ENCODE measurements at regions not wholly inside any gene's neighbourhood (a gene's known extent, or its start where the extent isn't known, plus 50 kb on each side); places are given as distances from the start of the nearest gene placed in this dataset.

- Mint-ChIP-seq H3K4me1 (ENCODE audit: low read depth) (no peaks in the 10 kb centered on the region), H3K36me3 (no peaks in the 10 kb centered on the region), H3K9me3 (no peaks in the 10 kb centered on the region), H3K27me3 (peaks cover 15% of the 10 kb centered on the region), H3K4me3 (no peak overlapping the region), H3K27ac (no peak overlapping the region)
- intact Hi-C loops (cut with micrococcal nuclease): no loop called here
- ChIA-PET CTCF (no interaction called here), POLR2A (no interaction called here)
- no peak for DNase-seq
Measured at GRCh38 chr1:18535391-18536210, 54.9 kb downstream of the KLHDC7A start.

GRCh38 chr1:18536356-18536755 is 55.6 kb downstream of the KLHDC7A start:
- ChIA-PET CTCF (no interaction called here), POLR2A (no interaction called here)
- no peaks in the 10 kb centered on the region for H3K36me3 Mint-ChIP-seq
- H3K27me3 Mint-ChIP-seq: peaks cover 15% of the 10 kb centered on the region
- no peak overlapping the region for H3K27ac Mint-ChIP-seq
- intact Hi-C loops (cut with micrococcal nuclease): no loop called here
- H3K4me3 Mint-ChIP-seq: no peak overlapping the region
- DNase-seq: no peak
- no peaks in the 10 kb centered on the region for H3K9me3 Mint-ChIP-seq
- no peaks in the 10 kb centered on the region for H3K4me1 Mint-ChIP-seq (ENCODE audit: low read depth)

DNA sequence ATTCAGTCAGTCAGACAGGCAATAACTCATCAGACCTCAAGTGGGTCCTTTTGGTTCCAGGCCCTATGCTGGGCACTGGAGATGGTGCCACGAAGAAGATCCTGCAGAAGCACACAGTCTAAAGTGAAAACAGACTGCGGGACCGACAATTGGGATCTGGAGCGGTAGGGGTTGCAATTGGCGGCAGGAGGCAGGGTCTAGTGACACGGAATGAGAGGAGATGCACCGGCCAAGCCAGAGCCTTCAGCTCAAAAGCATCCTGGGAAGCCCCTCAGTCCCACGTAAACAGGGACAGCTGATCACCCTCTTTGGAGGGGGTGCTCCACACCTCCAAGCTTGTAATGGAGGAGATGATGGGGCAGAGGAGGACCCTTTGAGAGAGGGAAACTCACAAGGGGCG is 56.2 kb downstream of the KLHDC7A start:
- POLR2A ChIA-PET: no interaction called here
- no peak for DNase-seq
- H3K4me1 Mint-ChIP-seq (ENCODE audit: low read depth): no peaks in the 10 kb centered on the region
- H3K4me3 Mint-ChIP-seq: no peak overlapping the region
- intact Hi-C loops (cut with micrococcal nuclease): no loop called here
- H3K9me3 Mint-ChIP-seq: no peaks in the 10 kb centered on the region
- H3K36me3 Mint-ChIP-seq: no peaks in the 10 kb centered on the region
- CTCF ChIA-PET: no interaction called here
- no peak overlapping the region for H3K27ac Mint-ChIP-seq
- peaks cover 18% of the 10 kb centered on the region for H3K27me3 Mint-ChIP-seq

GRCh38 chr1:18537386-18538306 is 56.9 kb downstream of the KLHDC7A start:
- intact Hi-C loops (cut with micrococcal nuclease): no loop called here
- H3K9me3 Mint-ChIP-seq: no peaks in the 10 kb centered on the region
- H3K27ac Mint-ChIP-seq: no peak overlapping the region
- ChIA-PET CTCF (no interaction called here), POLR2A (no interaction called here)
- no peak overlapping the region for H3K4me3 Mint-ChIP-seq
- peaks cover 23% of the 10 kb centered on the region for H3K27me3 Mint-ChIP-seq
- no peak for DNase-seq
- H3K36me3 Mint-ChIP-seq: no peaks in the 10 kb centered on the region
- no peaks in the 10 kb centered on the region for H3K4me1 Mint-ChIP-seq (ENCODE audit: low read depth)

- H3K9me3 Mint-ChIP-seq: peaks cover 6% of the 10 kb centered on the region
- no peak overlapping the region for H3K4me3 Mint-ChIP-seq
- ChIA-PET POLR2A (no interaction called here), CTCF (no interaction called here)
- H3K4me1 Mint-ChIP-seq (ENCODE audit: low read depth): no peaks in the 10 kb centered on the region
- no peak for DNase-seq
- intact Hi-C loops (cut with micrococcal nuclease): no loop called here
- H3K36me3 Mint-ChIP-seq: no peaks in the 10 kb centered on the region
- H3K27me3 Mint-ChIP-seq: peaks cover 29% of the 10 kb centered on the region
- H3K27ac Mint-ChIP-seq: no peak overlapping the region
Measured at GRCh38 chr1:18539171-18539570, 58.4 kb downstream of the KLHDC7A start.

GRCh38 chr1:18540136-18540765 is 59.5 kb downstream of the KLHDC7A start:
- DNase-seq: no peak
- H3K4me3 Mint-ChIP-seq: no peak overlapping the region
- CTCF ChIA-PET: no interaction called here
- H3K27me3 Mint-ChIP-seq: peaks cover 34% of the 10 kb centered on the region
- no peak overlapping the region for H3K27ac Mint-ChIP-seq
- H3K4me1 Mint-ChIP-seq (ENCODE audit: low read depth): no peaks in the 10 kb centered on the region
- no peaks in the 10 kb centered on the region for H3K36me3 Mint-ChIP-seq
- peaks cover 6% of the 10 kb centered on the region for H3K9me3 Mint-ChIP-seq
- POLR2A ChIA-PET: no interaction called here
- intact Hi-C loops (cut with micrococcal nuclease): no loop called here

DNA sequence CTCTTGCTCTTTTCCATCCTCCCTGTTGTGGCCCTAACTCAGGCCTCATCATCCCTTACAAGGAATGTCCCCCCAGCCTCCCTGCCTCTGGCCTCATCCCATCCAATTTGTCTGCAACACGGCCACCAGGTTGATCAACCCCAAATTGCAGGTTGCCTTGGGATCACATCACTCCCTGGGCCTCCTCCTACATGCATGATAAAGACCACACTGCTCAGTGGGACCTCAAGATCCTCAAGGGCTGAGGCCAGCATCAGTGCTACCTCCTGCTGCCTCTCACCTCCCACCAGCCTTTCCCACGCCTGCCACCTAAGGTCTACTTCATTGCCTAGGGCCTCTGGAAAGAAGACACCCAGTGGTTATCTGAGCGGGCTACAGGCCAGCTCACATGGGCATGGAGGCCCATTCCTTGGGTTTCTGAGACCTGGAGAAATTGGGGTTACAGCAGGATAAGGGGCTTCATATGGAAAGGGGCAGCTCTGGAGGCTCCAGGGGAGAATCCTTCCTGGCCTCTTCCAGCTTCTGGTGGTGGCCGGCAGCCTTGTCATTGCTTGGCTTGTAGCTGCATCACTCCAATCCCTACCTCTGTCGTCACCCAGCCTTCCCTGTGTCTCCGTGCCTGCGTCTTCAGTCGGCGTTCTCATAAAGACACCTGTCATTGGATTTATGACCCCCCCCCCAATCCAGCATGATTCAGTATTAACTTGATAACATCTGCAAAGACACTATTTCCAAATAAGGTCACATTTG is 60.5 kb downstream of the KLHDC7A start:
- no peak overlapping the region for H3K4me3 Mint-ChIP-seq
- H3K27me3 Mint-ChIP-seq: peaks cover 36% of the 10 kb centered on the region
- H3K27ac Mint-ChIP-seq: no peak overlapping the region
- CTCF ChIA-PET: no interaction called here
- no peak for DNase-seq
- H3K9me3 Mint-ChIP-seq: peaks cover 6% of the 10 kb centered on the region
- POLR2A ChIA-PET: no interaction called here
- no peaks in the 10 kb centered on the region for H3K36me3 Mint-ChIP-seq
- H3K4me1 Mint-ChIP-seq (ENCODE audit: low read depth): no peaks in the 10 kb centered on the region
- intact Hi-C loops (cut with micrococcal nuclease): no loop called here

DNA sequence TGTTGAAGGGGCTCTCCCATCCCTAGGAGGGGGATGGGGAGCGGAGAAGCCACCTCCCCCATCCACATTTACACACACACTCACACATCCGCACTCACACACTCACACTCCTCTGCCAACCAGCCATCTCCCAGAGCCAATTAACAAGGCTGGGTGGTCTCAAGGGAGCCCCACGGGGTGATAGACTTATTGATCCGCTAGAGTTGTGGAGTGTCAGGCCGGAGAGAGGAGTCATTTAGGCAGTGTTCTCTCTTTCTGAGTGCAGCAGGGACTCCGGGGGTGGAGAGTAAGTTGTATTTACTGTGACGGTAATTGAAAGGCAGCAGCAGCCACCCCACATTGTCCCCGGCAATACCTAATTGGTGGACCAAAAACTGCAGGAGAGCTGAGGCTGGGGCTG is 61.6 kb downstream of the KLHDC7A start:
- POLR2A ChIA-PET: no interaction called here
- no peak overlapping the region for H3K4me3 Mint-ChIP-seq
- peaks cover 33% of the 10 kb centered on the region for H3K27me3 Mint-ChIP-seq
- no peak for DNase-seq
- no peaks in the 10 kb centered on the region for H3K4me1 Mint-ChIP-seq (ENCODE audit: low read depth)
- H3K27ac Mint-ChIP-seq: no peak overlapping the region
- H3K9me3 Mint-ChIP-seq: peaks cover 6% of the 10 kb centered on the region
- intact Hi-C loops (cut with micrococcal nuclease): no loop called here
- CTCF ChIA-PET: no interaction called here
- no peaks in the 10 kb centered on the region for H3K36me3 Mint-ChIP-seq

DNA sequence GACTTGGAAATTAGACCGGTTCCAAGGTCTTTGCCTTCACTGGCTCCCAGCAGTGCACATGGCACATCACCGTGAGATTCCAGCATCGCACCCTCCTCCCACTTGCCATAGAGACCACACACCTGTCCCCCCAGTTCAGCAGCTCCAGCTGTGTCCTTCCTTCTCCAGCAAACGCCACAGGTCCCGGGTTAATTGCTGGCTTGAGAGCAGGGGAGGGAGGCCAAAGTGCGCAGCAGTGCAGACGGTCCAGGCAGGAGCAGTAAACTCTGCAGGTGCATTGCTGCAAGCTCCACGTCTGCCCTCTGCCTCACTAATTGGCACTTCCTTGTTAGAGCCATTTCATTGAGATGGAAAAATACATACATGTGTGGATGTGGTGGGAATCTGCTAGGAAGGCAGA is 65.3 kb downstream of the KLHDC7A start:
- Mint-ChIP-seq H3K4me3 (no peak overlapping the region), H3K27ac (no peak overlapping the region), H3K36me3 (no peaks in the 10 kb centered on the region), H3K4me1 (ENCODE audit: low read depth) (no peaks in the 10 kb centered on the region), H3K9me3 (peaks cover 6% of the 10 kb centered on the region), H3K27me3 (peaks cover 39% of the 10 kb centered on the region)
- intact Hi-C loops (cut with micrococcal nuclease): no loop called here
- ChIA-PET CTCF (no interaction called here), POLR2A (no interaction called here)
- DNase-seq: no peak

DNA sequence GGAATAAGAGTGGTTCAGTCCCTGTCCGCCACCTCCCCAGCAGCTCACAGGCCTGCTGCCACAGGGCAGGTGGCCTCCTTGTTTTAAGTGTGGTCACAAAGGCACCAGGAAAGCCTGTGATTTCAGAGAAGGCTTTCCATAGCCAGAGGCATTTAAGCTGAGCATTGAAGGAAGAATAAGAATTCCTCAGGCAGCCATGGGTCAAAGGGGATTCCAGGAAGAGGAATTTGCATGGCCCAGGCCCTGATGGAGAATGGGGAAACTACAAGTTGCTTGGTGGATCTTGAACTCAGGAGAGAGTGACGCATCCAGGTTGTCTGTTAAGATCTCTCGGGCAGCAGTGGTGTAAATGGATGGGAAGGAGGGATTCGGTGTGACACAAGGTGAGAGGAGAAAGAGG is 66.7 kb downstream of the KLHDC7A start:
- CTCF ChIA-PET: no interaction called here
- Mint-ChIP-seq H3K4me3 (no peak overlapping the region), H3K9me3 (peaks cover 6% of the 10 kb centered on the region), H3K4me1 (ENCODE audit: low read depth) (no peaks in the 10 kb centered on the region), H3K27me3 (peaks cover 31% of the 10 kb centered on the region), H3K27ac (no peak overlapping the region), H3K36me3 (no peaks in the 10 kb centered on the region)
- no peak for DNase-seq
- intact Hi-C loops (cut with micrococcal nuclease): no loop called here
- POLR2A ChIA-PET: no interaction called here

DNA sequence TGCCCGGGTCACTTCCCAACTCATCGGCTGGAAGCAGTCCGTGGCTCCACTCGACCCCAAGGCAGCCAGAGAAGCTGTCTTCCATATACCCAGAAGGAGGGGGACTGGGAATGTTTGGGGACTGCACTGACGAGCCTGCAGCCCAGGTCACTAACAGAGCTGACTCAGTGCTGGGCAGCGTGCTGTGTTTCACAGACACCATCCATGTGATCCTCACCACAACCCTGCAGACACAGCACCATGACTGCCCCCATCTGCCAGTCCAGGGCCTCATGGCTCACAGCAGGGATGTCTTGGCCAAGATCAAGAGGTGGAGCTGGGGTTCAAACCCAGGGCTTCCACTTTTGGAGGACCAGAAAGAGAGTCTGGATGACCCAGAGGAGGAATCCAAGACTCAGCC is 67.9 kb downstream of the KLHDC7A start:
- Mint-ChIP-seq H3K4me3 (no peak overlapping the region), H3K9me3 (no peaks in the 10 kb centered on the region), H3K4me1 (ENCODE audit: low read depth) (no peaks in the 10 kb centered on the region), H3K27me3 (peaks cover 22% of the 10 kb centered on the region), H3K36me3 (no peaks in the 10 kb centered on the region), H3K27ac (no peak overlapping the region)
- intact Hi-C loops (cut with micrococcal nuclease): no loop called here
- no peak for DNase-seq
- ChIA-PET CTCF (no interaction called here), POLR2A (no interaction called here)

- no peak for DNase-seq
- ChIA-PET POLR2A (no interaction called here), CTCF (no interaction called here)
- intact Hi-C loops (cut with micrococcal nuclease): no loop called here
- H3K4me3 Mint-ChIP-seq: no peak overlapping the region
- H3K36me3 Mint-ChIP-seq: no peaks in the 10 kb centered on the region
- no peaks in the 10 kb centered on the region for H3K4me1 Mint-ChIP-seq (ENCODE audit: low read depth)
- no peaks in the 10 kb centered on the region for H3K9me3 Mint-ChIP-seq
- peaks cover 21% of the 10 kb centered on the region for H3K27me3 Mint-ChIP-seq
- no peak overlapping the region for H3K27ac Mint-ChIP-seq
Measured at GRCh38 chr1:18549106-18549505, 68.4 kb downstream of the KLHDC7A start.

All from activated CD4-positive, alpha-beta memory T cell treated with anti-CD3 and anti-CD28 coated beads for 36 hours (primary cell).